ENCODE measurements at regions not wholly inside any gene's neighbourhood (a gene's known extent, or its start where the extent isn't known, plus 50 kb on each side); places are given as distances from the start of the nearest gene placed in this dataset.
"Not testable (repeated sequence)": the region's sequence is repeated elsewhere in the genome, so short reads cannot be mapped to it uniquely, and the experiment has no call there.

- DNase-seq = no peak
These were observed 720.6 kb downstream of the SEMA5A start for GRCh38 chr5:8825139-8825757.

- DNase-seq = no peak
These were observed 719.4 kb downstream of the SEMA5A start for GRCh38 chr5:8826508-8826907.

GRCh38 chr5:8827696-8828095 is 718.2 kb downstream of the SEMA5A start:
- no peak for DNase-seq

GRCh38 chr5:8828596-8829322 is 717.1 kb downstream of the SEMA5A start:
- DNase-seq = no peak

- no peak for DNase-seq
These were observed 716.4 kb downstream of the SEMA5A start for GRCh38 chr5:8829323-8830029.

GRCh38 chr5:8831251-8831650 is 714.6 kb downstream of the SEMA5A start:
- DNase-seq = no peak

- DNase-seq = no peak
These were observed 714.0 kb downstream of the SEMA5A start for GRCh38 chr5:8831854-8832253.

- no peak for DNase-seq
These were observed 706.4 kb downstream of the SEMA5A start for GRCh38 chr5:8839361-8840055.

- no peak for DNase-seq
These were observed 705.6 kb downstream of the SEMA5A start for GRCh38 chr5:8840237-8840636.

- DNase-seq = not testable (repeated sequence)
These were observed 705.1 kb downstream of the SEMA5A start for GRCh38 chr5:8840746-8841145.

- no peak for DNase-seq
These were observed 702.8 kb downstream of the SEMA5A start for GRCh38 chr5:8842971-8843551.

- no peak for DNase-seq
These were observed 702.1 kb downstream of the SEMA5A start for GRCh38 chr5:8843771-8844170.

- no peak for DNase-seq
These were observed 701.7 kb downstream of the SEMA5A start for GRCh38 chr5:8844206-8844605.

- DNase-seq = no peak
These were observed 701.0 kb downstream of the SEMA5A start for GRCh38 chr5:8844847-8845246.

GRCh38 chr5:8845296-8845695 is 700.6 kb downstream of the SEMA5A start:
- no peak for DNase-seq

GRCh38 chr5:8848366-8848765 is 697.5 kb downstream of the SEMA5A start:
- no peak for DNase-seq

- DNase-seq = no peak
These were observed 696.8 kb downstream of the SEMA5A start for GRCh38 chr5:8848997-8849594.

- DNase-seq = no peak
These were observed 694.8 kb downstream of the SEMA5A start for GRCh38 chr5:8851101-8851500.

- DNase-seq = no peak
These were observed 688.8 kb downstream of the SEMA5A start for GRCh38 chr5:8857051-8857450.

- no peak for DNase-seq
These were observed 684.1 kb downstream of the SEMA5A start for GRCh38 chr5:8861764-8862163.

- no peak for DNase-seq
These were observed 681.8 kb downstream of the SEMA5A start for GRCh38 chr5:8864053-8864452.

GRCh38 chr5:8865266-8865665 is 680.6 kb downstream of the SEMA5A start:
- no peak for DNase-seq

Measured in right kidney (tissue), 1 donor.